HEK293T (cell line): ENCODE measurements at regions not wholly inside any gene's neighbourhood (a gene's known extent, or its start where the extent isn't known, plus 50 kb on each side); places are given as distances from the start of the nearest gene placed in this dataset.

Source experiments
- CTBP1 ChIP-seq: fragments of 450-650 bp; IDR thresholded peaks from 2 replicates; pipeline ENCODE4 v1.6.1; 2016; ENCODE audit warnings: borderline replicate concordance
- ZNF384 ChIP-seq: fragments of 450-650 bp; IDR thresholded peaks from 2 replicates; pipeline ENCODE4 v1.6.1; 2016
- TF ChIP-seq, protein P1 (sequence below): fragments of 450-650 bp; IDR thresholded peaks from 2 replicates; pipeline ENCODE4 v1.6.1; 2016

GRCh38 chr2:83640506-83640905, 818.6 kb downstream of the SUCLG1 start:
- no peak for TF ChIP-seq ZNF384
- TF ChIP-seq CTBP1: no peak
- TF ChIP-seq, protein P1, sequence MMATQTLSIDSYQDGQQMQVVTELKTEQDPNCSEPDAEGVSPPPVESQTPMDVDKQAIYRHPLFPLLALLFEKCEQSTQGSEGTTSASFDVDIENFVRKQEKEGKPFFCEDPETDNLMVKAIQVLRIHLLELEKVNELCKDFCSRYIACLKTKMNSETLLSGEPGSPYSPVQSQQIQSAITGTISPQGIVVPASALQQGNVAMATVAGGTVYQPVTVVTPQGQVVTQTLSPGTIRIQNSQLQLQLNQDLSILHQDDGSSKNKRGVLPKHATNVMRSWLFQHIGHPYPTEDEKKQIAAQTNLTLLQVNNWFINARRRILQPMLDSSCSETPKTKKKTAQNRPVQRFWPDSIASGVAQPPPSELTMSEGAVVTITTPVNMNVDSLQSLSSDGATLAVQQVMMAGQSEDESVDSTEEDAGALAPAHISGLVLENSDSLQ: no peak
